SK-N-MC (cell line): ENCODE measurements at regions not wholly inside any gene's neighbourhood (a gene's known extent, or its start where the extent isn't known, plus 50 kb on each side); places are given as distances from the start of the nearest gene placed in this dataset.

Experiments
- DNase-seq: peaks from one replicate; pipeline ENCODE4 v3.0.0-alpha.2; 2011; ENCODE audit warnings: low read depth, low spot score
- H3K27ac ChIP-seq: fragments of 200-600 bp; sonication (generic); 2 replicates; pipeline ENCODE4 v1.5.1; 2016; ENCODE audit warnings: mixed run types
- H3K36me3 ChIP-seq: fragments of 200-600 bp; sonication (generic); 2 replicates; pipeline ENCODE4 v1.6.1; 2017; ENCODE audit warnings: antibody characterized with exemption, low read length, mixed read lengths; ENCODE audit not compliant: insufficient read depth
- H3K4me3 ChIP-seq: fragments of 200-600 bp; sonication (generic); 2 replicates; pipeline ENCODE4 v1.5.1; 2016
- H3K9ac ChIP-seq: fragments of 200-600 bp; sonication (generic); 2 replicates; pipeline ENCODE4 v1.8.0; 2017; ENCODE audit warnings: mixed run types, mixed read lengths; ENCODE audit not compliant: insufficient read length
- H3K9me3 ChIP-seq: fragments of 200-600 bp; sonication (generic); 2 replicates; pipeline ENCODE4 v1.6.1; 2017; ENCODE audit warnings: low read depth, mild to moderate bottlenecking, antibody characterized with exemption, low read length, moderate library complexity, mixed read lengths
- EZH2 ChIP-seq: fragments of 200-600 bp; sonication (generic); IDR thresholded peaks from one replicate; pipeline ENCODE4 v1.6.1; 2017; ENCODE audit warnings: antibody characterized with exemption
- FOXP2 ChIP-seq: optimal IDR thresholded peaks from 2 replicates; pipeline ENCODE3; 2011; ENCODE audit warnings: mild to moderate bottlenecking, moderate library complexity; ENCODE audit not compliant: insufficient read depth; ENCODE audit errors: extremely low read length, control extremely low read depth
- POLR2AphosphoS5 ChIP-seq: IDR thresholded peaks from 2 replicates; pipeline ENCODE4 v1.6.1; 2012; ENCODE audit warnings: mild to moderate bottlenecking, low read depth, low read length, borderline replicate concordance

GRCh38 chr6:27081931-27082330, 165.6 kb upstream of the PRSS16 start:
- no peak for TF ChIP-seq POLR2AphosphoS5
- no peak for TF ChIP-seq EZH2
- no peak for TF ChIP-seq FOXP2
- Histone ChIP-seq H3K4me3 (no peak overlapping the region), H3K9ac (no peak overlapping the region), H3K9me3 (no peaks in the 10 kb centered on the region), H3K36me3 (no peaks in the 10 kb centered on the region), H3K27ac (no peak overlapping the region)
- DNase-seq = no peak

GRCh38 chr6:27088068-27088467, 159.4 kb upstream of the PRSS16 start:
- H3K4me3 ChIP-seq = no peak overlapping the region
- no peaks in the 10 kb centered on the region for H3K9me3 ChIP-seq
- H3K27ac ChIP-seq = no peak overlapping the region
- no peaks in the 10 kb centered on the region for H3K36me3 ChIP-seq
- DNase-seq = no peak
- H3K9ac ChIP-seq = no peak overlapping the region
- TF ChIP-seq POLR2AphosphoS5 = no peak
- no peak for TF ChIP-seq EZH2

GRCh38 chr6:27091661-27092315, 155.7 kb upstream of the PRSS16 start:
- Histone ChIP-seq H3K4me3 (peak overlapping the region; percentile 87), H3K27ac (peak overlapping the region; percentile 30; the same call in 1 of the 2 replicates), H3K9ac (peak overlapping the region; percentile 80), H3K36me3 (no peaks in the 10 kb centered on the region), H3K9me3 (no peaks in the 10 kb centered on the region)
- TF ChIP-seq POLR2AphosphoS5 = no peak
- TF ChIP-seq EZH2 = no peak
- no peak for TF ChIP-seq FOXP2
- peak; percentile 66 for DNase-seq

- no peaks in the 10 kb centered on the region for H3K36me3 ChIP-seq
- no peak for TF ChIP-seq POLR2AphosphoS5
- TF ChIP-seq EZH2 = no peak
- TF ChIP-seq FOXP2 = no peak
- DNase-seq = no peak
- H3K4me3 ChIP-seq = peak overlapping the region; percentile 87
- H3K27ac ChIP-seq = peak overlapping the region; percentile 30; the same call in 1 of the 2 replicates
- H3K9me3 ChIP-seq = no peaks in the 10 kb centered on the region
- peak overlapping the region; percentile 80 for H3K9ac ChIP-seq
Observed at GRCh38 chr6:27092316-27092692, 155.2 kb upstream of the PRSS16 start.

- Histone ChIP-seq H3K9me3 (0 out of 2 replicates have a peak, but pooled peaks cover 2% of the 10 kb centered on the region), H3K4me3 (peak overlapping the region; percentile 73; the same call in 1 of the 2 replicates), H3K36me3 (no peaks in the 10 kb centered on the region), H3K27ac (no peak overlapping the region), H3K9ac (no peak overlapping the region)
- TF ChIP-seq FOXP2 = no peak
- no peak for TF ChIP-seq EZH2
- TF ChIP-seq POLR2AphosphoS5 = no peak
- DNase-seq = no peak
Observed at GRCh38 chr6:27095914-27096313, 151.6 kb upstream of the PRSS16 start.

GRCh38 chr6:27096834-27097511, 150.5 kb upstream of the PRSS16 start:
- no peak overlapping the region for H3K27ac ChIP-seq
- no peaks in the 10 kb centered on the region for H3K36me3 ChIP-seq
- no peak overlapping the region for H3K9ac ChIP-seq
- peak overlapping the region; percentile 73 for H3K4me3 ChIP-seq
- no peak for DNase-seq
- H3K9me3 ChIP-seq = 0 out of 2 replicates have a peak, but pooled peaks cover 2% of the 10 kb centered on the region
- TF ChIP-seq EZH2 (no peak), POLR2AphosphoS5 (peak; percentile 38; the same call in 1 of the 2 replicates)

GRCh38 chr6:27098956-27099355, 148.5 kb upstream of the PRSS16 start:
- Histone ChIP-seq H3K4me3 (no peak overlapping the region), H3K9ac (no peak overlapping the region), H3K27ac (no peak overlapping the region), H3K36me3 (no peaks in the 10 kb centered on the region), H3K9me3 (0 out of 2 replicates have a peak, but pooled peaks cover 2% of the 10 kb centered on the region)
- TF ChIP-seq POLR2AphosphoS5 (no peak), EZH2 (no peak), FOXP2 (no peak)
- no peak for DNase-seq

GRCh38 chr6:27100921-27101320, 146.6 kb upstream of the PRSS16 start:
- DNase-seq = no peak
- TF ChIP-seq FOXP2 = no peak
- TF ChIP-seq POLR2AphosphoS5 = no peak
- TF ChIP-seq EZH2 = no peak
- no peaks in the 10 kb centered on the region for H3K36me3 ChIP-seq

More at GRCh38 chr6:27100921-27101320, 146.6 kb upstream of the PRSS16 start:
- Histone ChIP-seq H3K9ac (no peak overlapping the region), H3K27ac (no peak overlapping the region), H3K9me3 (0 out of 2 replicates have a peak, but pooled peaks cover 2% of the 10 kb centered on the region), H3K4me3 (no peak overlapping the region)
